ENCODE measurements at regions not wholly inside any gene's neighbourhood (a gene's known extent, or its start where the extent isn't known, plus 50 kb on each side); places are given as distances from the start of the nearest gene placed in this dataset.

- Histone ChIP-seq H3K9me1 (replicated peaks; ENCODE audit: control insufficient read depth, extremely low read depth, insufficient read depth, low read length) (no peaks in the 10 kb centered on the region), H3K27ac (ENCODE audit: insufficient read depth, low read depth, low read length) (no peak overlapping the region), H3K27me3 (ENCODE audit: control insufficient read depth in 2 of 2, insufficient read depth in 2 of 2, low read length in 2 of 2) (no peaks in the 10 kb centered on the region), H3K4me3 (replicated peaks in 1 of 3; ENCODE audit: insufficient read depth in 1 of 3, low read depth in 1 of 3, low read length in 3 of 3) (no peak overlapping the region), H3K9me3 (replicated peaks; ENCODE audit: control insufficient read depth, insufficient read depth, low read length) (no peaks in the 10 kb centered on the region), H4K20me1 (replicated peaks; ENCODE audit: control insufficient read depth, extremely low read depth, insufficient read depth, low read length) (no peaks in the 10 kb centered on the region), H3K4me1 (ENCODE audit: control insufficient read depth, extremely low read depth, insufficient read depth, low read length) (no peaks in the 10 kb centered on the region), H3K79me2 (ENCODE audit: control insufficient read depth, insufficient read depth, low read length) (no peaks in the 10 kb centered on the region), H3K4me2 (ENCODE audit: insufficient read depth, low read length) (no peak overlapping the region), H3K9ac (replicated peaks; ENCODE audit: extremely low read depth, insufficient read depth, low read length) (no peak overlapping the region), H2AFZ (ENCODE audit: low read depth, low read length) (no peak overlapping the region), H3K36me3 (ENCODE audit: control insufficient read depth in 2 of 2, extremely low read depth in 1 of 2, insufficient read depth in 2 of 2, low read length in 2 of 2) (no peaks in the 10 kb centered on the region)
- intact Hi-C loops (cut with micrococcal nuclease): no loop called here
- ChIA-PET POLR2A (no interaction called here), CTCF (no interaction called here)
- FAIRE-seq (no peak), DNase-seq (ENCODE audit: low read depth, low spot score) (no peak)
- dilution Hi-C loops (cut with MboI; ENCODE audit: extremely low pct_ligation_motif_present, low sequenced_read_pairs): no loop called here
- BruUV-seq (replicated peaks): no TSS peak
- TF ChIP-seq EZH2 (IDR thresholded peaks at IDR 0.05; ENCODE audit: borderline replicate concordance, low read depth, low read length, severe bottlenecking): no peak
- TF ChIP-seq MAX (IDR thresholded peaks at IDR 0.05; ENCODE audit: insufficient read depth, insufficient read length): no peak
- TF ChIP-seq FOS (IDR thresholded peaks at IDR 0.05; ENCODE audit: borderline replicate concordance, insufficient read depth, low read length): no peak
- no peak for TF ChIP-seq POLR2AphosphoS5 (IDR thresholded peaks at IDR 0.05; ENCODE audit: insufficient read depth, low read depth, low read length)
- TF ChIP-seq MYC (IDR thresholded peaks at IDR 0.05; ENCODE audit: low read depth, low read length): no peak
- no peak for TF ChIP-seq JUN (IDR thresholded peaks at IDR 0.05; ENCODE audit: borderline replicate concordance, insufficient read depth, insufficient read length, low read depth)
- no peak for TF ChIP-seq POLR2A (IDR thresholded peaks at IDR 0.05; ENCODE audit: low read depth, low read length)
- TF ChIP-seq, protein P1, sequence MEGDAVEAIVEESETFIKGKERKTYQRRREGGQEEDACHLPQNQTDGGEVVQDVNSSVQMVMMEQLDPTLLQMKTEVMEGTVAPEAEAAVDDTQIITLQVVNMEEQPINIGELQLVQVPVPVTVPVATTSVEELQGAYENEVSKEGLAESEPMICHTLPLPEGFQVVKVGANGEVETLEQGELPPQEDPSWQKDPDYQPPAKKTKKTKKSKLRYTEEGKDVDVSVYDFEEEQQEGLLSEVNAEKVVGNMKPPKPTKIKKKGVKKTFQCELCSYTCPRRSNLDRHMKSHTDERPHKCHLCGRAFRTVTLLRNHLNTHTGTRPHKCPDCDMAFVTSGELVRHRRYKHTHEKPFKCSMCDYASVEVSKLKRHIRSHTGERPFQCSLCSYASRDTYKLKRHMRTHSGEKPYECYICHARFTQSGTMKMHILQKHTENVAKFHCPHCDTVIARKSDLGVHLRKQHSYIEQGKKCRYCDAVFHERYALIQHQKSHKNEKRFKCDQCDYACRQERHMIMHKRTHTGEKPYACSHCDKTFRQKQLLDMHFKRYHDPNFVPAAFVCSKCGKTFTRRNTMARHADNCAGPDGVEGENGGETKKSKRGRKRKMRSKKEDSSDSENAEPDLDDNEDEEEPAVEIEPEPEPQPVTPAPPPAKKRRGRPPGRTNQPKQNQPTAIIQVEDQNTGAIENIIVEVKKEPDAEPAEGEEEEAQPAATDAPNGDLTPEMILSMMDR (IDR thresholded peaks at IDR 0.05; ENCODE audit: extremely low read depth in 1 of 2, insufficient read depth in 1 of 2, low read depth in 1 of 2, low read length in 2 of 2): no peak
- TF ChIP-seq GATA2 (IDR thresholded peaks at IDR 0.05; ENCODE audit: insufficient read depth, insufficient read length, low read depth, low read length): no peak
Observed at GRCh38 chr13:55553701-55554100, 1587.0 kb upstream of the PRR20A start.
